HT-29 (cell line): ENCODE measurements at regions not wholly inside any gene's neighbourhood (a gene's known extent, or its start where the extent isn't known, plus 50 kb on each side); places are given as distances from the start of the nearest gene placed in this dataset.

Experiments
- DNase-seq: peaks from one replicate; pipeline ENCODE4 v3.0.0-alpha.2; 2015; ENCODE audit warnings: low spot score

DNA sequence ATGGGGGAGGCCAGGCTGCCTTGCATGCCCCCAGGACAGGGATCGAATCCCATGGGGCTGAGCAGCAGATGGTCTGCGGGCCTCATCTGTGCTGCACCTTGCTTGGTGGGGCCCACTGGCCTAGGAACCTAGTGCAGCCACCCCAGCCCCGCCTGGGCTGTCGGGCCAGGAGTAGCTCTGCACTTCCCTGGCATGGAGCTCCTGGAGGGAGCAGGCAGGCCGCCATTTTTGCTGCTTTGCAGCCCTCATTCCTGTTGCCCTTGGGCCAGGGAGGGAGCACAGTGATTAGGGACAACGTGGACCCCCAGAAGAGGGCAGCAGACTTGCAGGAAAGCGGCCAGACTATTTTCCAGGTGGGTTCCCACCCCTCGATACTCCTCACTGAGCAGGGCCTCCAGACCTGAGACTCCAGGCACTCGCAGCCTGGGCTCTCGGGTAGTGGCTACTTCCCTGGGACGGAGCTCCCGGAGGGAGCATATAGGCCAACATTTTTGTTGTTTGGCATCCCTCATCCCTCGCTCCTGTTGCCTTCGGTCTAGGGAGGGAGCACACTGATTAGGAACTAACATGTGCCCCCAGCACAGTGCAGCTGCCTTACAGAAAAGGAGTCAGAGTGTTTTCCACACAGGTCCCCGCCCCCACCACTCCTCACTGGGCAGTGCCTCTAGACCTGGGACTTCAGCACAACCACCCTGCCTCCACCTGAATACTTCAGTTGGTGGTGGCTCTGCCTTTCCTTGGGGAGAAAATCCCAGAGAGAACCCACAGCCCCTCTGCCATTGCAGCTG lies 99.5 kb downstream of the MAIP1 start:
- no peak for DNase-seq

DNA sequence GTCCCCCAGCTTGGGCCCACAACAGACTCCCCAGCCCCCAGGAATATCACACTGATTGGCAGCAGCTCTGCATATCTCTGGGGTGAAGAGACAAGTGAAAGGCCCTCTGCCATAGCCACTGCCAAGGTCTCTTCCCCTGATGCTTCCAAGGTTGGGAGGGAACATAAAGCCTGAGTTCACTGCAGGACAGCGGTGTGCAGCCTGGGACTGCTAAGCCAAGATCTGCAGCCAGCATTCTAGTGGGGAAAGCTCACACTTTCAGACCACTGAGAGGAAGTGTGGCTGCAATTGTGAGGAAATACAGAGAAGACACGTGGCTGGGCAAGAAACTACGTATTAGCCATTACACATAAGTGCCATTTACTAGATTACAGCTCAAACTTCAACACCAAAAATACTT lies 100.7 kb downstream of the MAIP1 start:
- no peak for DNase-seq

DNA sequence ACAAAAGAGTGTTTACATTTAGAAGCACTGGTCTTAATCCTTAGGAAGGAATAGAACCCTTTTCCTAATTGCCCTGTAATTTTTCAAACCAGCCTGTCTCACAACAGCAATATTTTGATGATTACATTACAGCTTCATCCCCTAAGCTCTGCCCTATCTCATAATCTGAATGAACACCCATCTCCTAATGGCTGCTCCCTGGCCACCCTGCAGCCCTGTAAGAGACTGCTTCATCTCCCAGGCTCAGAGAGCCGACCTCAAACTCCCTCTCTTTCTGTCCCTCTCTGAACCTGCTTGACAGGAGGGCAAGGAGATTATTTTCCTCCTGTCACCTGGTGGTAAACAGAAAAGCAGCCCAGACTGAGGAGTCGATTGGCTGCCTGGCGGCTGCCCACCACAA lies 107.8 kb downstream of the MAIP1 start:
- no peak for DNase-seq

DNA sequence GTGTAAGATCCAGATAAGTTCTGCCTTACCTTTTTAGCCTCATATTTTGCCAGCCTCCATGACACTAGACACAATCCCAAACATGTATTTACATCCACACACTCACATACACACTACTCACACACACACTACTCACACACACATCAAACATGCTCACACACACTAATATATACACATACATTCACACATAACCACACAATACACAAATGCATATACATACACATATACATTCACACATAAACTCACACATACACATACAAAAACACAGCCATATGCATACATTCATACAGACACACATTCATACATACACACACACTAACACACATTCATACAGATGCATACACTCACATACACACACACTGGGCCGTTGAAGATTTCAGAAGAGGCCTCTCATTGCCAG lies 109.5 kb downstream of the MAIP1 start:
- no peak for DNase-seq

DNA sequence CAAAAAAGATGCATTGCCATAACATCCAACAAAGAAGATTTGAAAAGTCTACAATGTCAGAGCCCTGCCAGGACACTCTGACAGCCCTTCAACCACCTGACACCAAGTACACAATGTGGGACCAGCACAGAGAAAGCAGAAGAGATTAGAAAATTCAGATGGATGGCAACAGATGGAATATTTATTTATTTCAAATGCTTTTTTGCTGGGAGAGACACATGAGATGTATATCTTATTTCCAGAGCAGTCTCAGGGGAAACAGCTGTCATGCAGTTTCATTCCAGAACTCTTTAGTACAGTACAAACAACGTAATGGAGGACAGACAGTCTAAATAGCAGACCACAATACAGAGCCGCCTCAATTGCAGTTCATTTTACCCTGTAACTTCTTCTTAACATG lies 110.1 kb downstream of the MAIP1 start:
- DNase-seq, result no peak

DNA sequence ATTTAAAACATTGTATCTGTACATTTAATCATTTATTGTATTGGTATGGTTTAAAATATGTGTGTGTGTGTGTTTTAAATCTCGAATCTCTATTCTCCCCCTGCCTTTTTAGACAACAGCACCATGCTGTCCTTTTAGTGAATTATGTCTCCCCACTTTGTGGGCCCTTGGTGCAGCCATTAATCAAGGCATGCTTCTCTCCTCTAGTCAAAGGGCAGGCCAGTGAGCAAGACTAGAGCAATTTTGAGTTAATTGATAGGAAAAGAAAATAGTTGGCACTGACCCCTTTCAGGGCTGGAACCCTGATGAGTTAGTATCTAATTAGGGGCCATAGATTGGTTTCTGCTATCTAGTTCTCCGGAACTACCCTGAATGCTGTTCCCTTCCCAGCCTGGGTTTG lies 111.0 kb downstream of the MAIP1 start:
- DNase-seq, result no peak

DNA sequence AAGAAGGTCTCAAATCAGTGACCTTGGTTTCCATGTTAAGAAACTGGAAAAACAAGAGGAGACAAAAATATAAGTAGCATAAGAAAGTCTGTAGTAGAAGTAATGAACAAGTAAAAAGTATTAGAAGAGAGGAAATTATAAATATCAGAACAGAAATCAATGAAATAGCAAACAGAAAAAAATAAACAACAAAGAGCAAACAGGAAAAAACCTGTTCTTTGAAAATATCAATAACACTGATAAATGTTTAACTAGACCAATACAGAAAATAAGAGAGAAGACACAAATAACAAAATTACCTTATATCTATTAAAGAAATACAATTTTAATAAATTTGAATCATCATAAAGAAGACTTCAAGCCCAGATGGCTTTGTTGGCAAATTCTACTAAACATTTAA lies 113.3 kb downstream of the MAIP1 start:
- no peak for DNase-seq

DNA sequence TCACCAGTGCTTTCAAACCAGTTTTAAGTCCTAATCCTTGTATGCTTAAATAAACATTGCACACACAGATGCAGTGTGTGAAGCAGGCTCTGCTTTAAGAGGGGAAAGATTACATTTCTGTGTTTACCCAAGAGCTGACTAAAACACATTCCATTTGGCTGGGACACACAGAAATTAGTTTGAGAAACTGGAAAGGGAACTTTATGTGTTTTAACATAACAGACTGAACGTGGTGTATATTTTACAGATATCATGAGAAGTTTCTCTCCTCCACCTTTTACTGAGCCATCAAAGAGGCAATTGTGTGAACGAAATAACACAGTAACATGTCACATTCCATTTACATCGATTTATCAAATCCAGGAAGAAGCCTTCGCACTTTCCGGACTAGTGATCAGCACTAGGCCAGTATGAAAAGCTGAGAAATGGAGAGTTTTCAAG lies 121.8 kb downstream of the MAIP1 start:
- peak; percentile 67 for DNase-seq

DNA sequence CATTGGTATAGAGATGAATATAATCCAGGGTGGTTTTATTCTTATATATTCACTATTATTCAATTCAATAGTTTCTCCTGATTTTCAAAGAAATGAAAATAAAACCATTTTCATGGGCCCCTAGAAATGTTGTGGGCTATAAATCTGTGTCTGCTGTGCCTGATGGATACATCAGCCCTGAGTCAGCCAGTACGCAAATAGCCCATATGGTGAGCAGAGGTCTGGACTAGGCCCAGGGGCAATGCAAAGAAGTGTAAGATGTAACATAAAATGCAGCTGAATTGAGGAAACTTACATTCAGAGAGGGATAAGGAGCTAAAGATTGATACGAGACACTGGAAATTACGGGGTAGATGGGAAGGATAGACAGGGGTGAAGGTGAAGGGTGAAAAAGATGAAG lies 122.5 kb downstream of the MAIP1 start:
- DNase-seq, result no peak

DNA sequence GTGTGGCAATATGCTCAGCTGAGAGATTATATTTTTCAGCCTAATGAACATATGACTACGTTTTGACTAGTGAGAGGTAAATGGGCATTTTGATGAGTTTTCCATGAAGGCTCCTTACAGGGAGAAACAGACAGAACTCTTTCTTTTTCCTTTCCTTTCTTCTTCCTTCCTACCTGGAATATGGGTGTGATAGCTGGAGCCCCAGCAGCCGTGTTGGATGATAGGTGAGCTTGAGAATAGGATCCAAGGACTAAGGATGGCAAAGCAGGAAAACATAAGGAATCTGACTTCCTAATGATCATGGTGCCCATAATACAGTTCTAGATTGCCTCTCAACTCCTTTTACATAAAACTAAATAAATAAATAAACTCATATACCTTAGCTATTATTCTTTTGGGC lies 124.0 kb downstream of the MAIP1 start:
- no peak for DNase-seq

DNA sequence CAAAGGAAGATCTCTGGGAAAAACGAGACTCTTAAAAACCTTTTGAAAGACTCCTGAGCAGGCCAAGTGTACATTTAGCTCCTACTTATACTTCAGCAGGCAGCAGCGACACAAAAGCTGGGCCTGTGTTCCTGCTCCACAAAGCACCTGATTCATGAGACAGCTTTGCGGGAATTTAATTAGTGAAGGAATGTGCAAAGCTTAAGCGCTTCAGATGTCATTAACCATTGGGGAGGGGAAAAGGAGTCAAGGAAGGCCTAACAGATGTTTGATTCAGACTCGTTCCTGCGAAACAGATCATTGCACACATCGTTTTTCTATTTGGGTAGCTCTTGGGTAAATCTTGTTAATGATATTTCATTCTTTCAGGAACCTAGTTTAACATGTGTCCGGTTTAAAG lies 125.9 kb downstream of the MAIP1 start:
- DNase-seq, result no peak

DNA sequence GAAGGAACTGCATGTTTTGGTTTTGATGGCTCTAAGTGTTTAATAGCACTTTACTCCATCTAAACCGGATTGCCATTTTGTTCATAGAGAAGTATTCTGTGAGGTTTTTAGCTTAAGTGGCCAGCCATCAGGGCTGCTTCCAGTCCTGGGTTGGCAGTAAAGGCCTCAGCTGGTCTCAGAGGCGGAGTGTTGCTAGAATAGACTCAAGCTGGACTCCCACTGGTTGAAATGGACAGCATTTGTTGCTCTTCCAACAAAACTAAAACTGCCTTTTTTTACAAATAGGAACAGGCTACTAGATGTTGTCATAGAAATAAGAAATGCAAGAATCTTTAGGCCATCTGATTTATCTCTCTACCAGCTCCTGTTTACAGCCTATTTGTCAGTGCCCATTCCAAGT lies 126.4 kb downstream of the MAIP1 start:
- DNase-seq, result no peak

DNA sequence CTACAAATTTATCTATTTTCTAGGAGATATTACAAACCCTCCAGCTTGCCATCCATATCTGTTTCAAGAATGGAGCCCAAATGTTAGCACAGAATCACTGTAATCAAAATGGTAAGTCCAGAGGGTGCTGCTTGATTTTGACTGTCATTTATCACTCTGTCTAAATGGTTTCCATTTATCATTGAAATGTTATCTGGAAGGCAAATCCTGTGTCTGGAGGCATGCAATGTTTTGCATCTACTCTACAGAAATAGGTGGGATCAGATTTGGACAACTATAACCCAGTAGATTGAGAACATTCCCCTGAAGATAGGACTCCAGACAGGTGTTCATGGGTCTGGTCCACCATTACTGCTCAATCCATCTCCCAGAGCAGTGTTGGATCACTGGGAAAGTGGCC lies 128.7 kb downstream of the MAIP1 start:
- DNase-seq, result no peak

DNA sequence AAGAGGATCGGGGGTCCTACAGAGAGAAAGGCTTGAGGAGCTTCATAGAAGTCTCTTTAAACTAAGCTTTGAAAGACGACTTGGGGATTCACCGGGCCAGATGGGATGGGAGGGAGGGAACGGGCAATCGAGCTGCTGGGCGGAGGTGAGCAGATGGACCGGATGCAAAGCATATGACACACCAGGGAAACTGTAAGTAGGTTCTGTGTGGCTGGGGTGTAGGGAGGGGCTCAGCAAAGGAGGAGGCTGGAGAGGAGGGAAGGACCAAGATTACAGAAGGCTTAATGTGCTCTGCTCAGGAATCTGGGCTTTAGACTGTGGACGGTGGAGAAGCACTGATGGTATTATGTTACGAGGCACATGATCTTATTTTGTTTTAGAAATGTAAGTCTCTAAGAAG lies 131.5 kb downstream of the MAIP1 start:
- no peak for DNase-seq

DNA sequence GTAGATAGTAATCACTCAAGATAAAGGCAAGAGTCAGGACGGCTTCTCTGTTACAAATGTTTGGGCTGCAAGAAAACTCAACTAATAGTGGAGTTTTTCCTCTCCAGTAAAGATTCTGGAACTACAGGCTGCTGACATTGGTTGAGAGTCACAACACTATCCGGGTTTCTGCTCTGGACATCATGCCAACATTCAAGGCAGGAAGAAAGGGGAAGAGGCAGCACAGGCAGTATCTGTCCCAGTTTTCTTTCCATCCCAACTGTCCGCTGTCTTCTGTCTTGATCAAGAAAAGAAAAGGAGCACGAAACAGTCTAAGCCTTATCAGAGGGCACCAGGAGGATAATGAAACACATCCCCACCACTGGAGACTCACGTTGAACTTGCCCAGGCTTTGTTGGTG lies 132.1 kb downstream of the MAIP1 start:
- DNase-seq, result no peak

DNA sequence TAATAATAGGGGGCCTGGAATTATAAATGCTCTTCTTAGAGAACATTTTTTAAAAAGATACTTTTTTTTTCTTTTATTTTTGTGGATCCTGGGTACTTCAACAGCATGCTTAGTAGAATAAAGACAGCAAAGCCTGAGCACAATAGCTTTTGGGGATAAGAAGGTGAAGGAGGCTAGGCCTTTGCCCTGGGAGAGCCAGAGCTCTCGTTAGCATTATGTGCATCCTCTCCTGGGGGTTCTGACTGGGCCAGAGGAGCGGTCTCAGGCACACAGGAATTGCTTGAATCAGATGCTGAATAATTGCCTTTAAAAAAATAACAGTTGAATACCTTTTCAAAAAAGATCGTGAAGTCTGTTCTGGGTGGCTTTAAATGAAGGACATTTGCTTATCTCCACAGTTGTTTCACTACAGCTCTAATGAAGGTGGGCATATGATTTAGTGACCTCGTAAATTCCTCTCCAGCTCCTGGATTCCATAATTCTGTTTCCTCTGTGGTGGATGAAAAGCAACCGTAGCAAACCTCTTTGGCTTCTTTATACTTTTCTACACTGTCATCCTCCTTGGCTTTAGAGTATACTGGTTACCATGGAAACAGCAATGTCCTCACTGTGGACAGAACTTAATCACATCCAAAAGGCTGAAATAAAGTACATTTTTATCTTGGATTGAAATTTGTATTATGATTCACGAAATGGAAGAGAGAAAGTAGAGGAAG lies 133.8 kb downstream of the MAIP1 start:
- no peak for DNase-seq

DNA sequence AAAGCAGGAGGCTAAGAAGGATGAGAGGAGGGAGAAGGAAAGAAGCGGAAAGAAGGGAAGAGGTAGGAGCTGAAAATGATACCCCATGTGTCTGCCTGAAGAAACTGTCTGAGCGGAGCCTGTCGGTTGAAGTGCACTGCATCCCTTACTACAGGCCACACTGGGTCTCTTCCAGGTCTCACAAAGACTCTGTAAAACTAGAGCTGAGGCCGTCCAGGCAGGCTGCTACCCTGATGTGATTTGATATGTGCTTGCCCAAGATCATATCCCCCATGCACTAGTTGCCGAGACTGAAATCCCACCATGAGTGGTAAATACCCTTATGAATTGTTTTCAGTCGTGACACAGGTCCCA lies 134.4 kb downstream of the MAIP1 start:
- no peak for DNase-seq

DNA sequence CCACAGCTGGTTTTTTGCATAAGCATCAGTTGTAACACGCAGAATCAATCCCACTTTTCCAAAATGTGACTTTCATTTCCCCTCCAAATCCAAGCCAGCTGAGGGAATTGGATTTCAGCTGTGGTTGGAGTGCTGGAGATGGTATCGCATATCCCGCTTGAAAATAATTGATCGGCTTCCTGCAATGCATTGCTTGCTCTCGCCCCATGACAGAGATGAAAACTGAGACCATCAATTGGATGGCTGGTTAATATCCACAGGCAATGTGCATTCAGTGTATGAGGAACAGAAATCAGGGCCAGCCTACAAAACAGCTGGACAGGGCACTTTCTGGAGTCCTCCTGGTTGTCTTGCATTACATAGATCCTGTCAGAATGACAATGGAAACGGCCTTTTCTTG lies 135.3 kb downstream of the MAIP1 start:
- DNase-seq, result no peak

DNA sequence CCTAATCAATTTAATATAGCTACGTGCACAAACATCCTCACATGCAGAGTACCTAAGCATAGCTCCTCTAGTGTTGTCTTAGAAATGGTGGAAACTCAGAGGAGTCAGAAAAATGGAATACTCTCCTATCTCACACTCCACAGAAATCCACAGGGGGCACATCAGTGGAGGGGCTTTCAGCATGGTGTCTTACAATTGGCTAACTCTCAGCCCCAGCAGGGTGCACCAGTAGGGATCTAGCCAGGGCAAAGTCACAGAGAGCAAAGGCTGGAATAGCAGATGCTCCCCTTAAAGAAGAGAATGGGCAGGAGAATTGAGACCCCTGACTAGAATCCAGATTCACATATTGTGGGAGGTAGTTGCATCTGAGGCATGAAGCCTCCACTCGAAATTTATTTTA lies 135.7 kb downstream of the MAIP1 start:
- no peak for DNase-seq

DNA sequence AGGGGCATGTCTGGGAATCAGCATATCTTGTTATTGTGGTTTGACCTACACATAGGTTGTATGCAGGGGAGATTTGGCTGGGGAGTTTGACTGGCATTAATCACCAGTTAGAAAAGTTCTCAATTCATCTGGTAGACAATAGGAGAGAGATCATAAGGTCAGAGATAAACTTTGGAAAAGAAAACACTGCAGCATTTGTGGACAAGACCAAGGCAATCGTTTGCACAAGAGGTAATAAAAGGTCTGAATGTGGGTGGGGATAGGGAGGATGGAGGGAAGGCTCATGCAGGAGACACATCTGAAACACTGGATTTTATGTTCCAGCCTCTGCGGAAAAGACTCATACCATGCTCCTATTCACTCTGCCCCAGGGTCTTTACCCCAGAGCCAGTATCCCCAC lies 136.9 kb downstream of the MAIP1 start:
- DNase-seq, result peak; percentile 47

DNA sequence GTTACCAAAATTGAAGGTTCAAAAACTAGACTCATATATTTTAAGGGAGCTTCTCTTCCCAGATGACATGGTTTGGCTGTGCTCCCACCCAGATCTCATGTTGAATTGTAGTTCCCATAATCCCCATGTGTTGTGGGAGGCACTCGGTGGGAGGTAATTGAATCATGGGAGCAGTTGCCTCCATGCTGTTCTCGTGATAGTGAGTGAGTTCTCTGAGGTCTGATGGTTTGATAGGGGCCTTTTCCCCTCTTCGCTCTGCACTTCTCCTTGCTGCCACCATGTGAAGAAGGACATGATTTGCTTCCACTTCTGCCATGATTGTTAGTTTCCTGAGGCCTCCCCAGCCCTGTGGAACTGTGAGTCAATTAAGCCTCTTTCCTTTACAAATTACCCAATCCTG lies 140.1 kb downstream of the MAIP1 start:
- DNase-seq, result no peak

DNA sequence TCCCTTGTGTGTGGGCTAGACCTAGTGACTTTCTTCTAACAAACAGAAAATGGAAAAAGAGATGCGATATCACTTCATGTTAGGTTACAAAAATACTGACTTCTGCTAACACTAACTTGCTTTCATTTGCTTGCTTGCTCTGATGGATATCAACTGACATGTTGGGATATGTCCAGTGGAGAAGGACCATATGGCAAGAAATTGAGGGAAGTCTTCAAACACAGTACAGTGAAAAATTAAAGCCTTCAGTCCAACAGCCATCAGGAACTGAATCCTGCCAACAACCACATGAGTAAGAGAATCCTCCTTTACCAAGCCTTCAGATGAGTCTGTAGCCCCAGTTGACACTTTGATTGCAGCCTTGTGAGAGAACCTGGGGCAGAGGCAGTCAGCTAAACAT lies 143.9 kb downstream of the MAIP1 start:
- no peak for DNase-seq

DNA sequence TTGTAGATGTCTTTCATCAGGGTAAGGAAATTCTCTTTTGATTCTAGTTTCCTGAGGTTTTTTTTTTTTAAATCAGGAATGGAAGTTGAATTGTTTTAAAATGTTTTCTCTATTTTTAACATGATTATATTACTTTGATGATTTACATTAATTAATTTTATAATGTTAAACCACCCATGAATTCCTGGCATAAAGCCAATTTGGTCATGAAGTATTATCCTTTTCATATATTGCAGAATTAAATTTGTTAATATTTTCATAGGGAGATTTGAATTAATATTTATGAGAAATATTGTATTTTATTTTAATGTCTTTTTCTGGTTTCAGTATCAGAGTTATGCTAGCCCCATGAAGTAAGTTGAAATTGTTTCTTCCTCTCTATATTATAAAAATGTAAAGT lies 144.6 kb downstream of the MAIP1 start:
- DNase-seq, result no peak

DNA sequence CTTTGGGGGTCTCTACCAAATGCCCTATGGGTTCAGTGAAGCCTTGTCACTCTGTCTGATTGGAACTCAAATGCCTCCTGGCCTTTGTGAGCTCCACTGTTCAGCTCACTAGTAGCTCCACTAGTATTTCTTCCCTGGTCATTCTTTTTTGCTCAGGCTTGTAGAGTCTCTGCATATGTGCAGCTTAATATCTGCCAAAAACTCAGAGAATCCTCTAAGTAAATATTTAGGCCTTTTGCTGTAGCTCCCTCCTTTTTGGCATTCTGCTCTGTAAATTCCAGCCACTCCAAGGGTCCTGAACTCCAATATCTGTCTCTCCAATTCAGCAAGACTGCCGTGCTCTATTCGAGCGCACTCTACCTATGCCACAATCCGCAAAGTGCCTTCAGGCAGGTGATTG lies 146.5 kb downstream of the MAIP1 start:
- no peak for DNase-seq
